NCI-H2227 (cell line): ENCODE measurements at regions not wholly inside any gene's neighbourhood (a gene's known extent, or its start where the extent isn't known, plus 50 kb on each side); places are given as distances from the start of the nearest gene placed in this dataset.
A peak's percentile ranks its signal among the peaks of the same experiment; 100 is the strongest.
"Not testable (repeated sequence)": the region's sequence is repeated elsewhere in the genome, so short reads cannot be mapped to it uniquely, and the experiment has no call there.

Source experiments
- DNase-seq: peaks from one replicate; lab custom pipeline; 2025; ENCODE audit not compliant: unreplicated experiment; lab: John Stamatoyannopoulos, UW

- peak; percentile 74 for DNase-seq
These were observed 81.8 kb upstream of the FAM204A start for GRCh38 chr10:118423800-118424442.

GRCh38 chr10:118422241-118422640, 80.1 kb upstream of the FAM204A start:
- no peak for DNase-seq

GRCh38 chr10:118420049-118420448, 77.9 kb upstream of the FAM204A start:
- DNase-seq: not testable (repeated sequence)

GRCh38 chr10:118412932-118413331, 70.8 kb upstream of the FAM204A start:
- no peak for DNase-seq

- DNase-seq: no peak
These were observed 70.1 kb upstream of the FAM204A start for GRCh38 chr10:118412132-118412760.

GRCh38 chr10:118409295-118409694, 67.2 kb upstream of the FAM204A start:
- no peak for DNase-seq

GRCh38 chr10:118408181-118408580, 66.1 kb upstream of the FAM204A start:
- DNase-seq: no peak

- no peak for DNase-seq
These were observed 65.7 kb upstream of the FAM204A start for GRCh38 chr10:118407777-118408176.

GRCh38 chr10:118407026-118407425, 64.9 kb upstream of the FAM204A start:
- no peak for DNase-seq

- DNase-seq: no peak
These were observed 63.8 kb upstream of the FAM204A start for GRCh38 chr10:118405928-118406327.

GRCh38 chr10:118403967-118404366, 61.8 kb upstream of the FAM204A start:
- no peak for DNase-seq

- no peak for DNase-seq
These were observed 59.6 kb upstream of the FAM204A start for GRCh38 chr10:118401708-118402193.

GRCh38 chr10:118397391-118397790, 55.3 kb upstream of the FAM204A start:
- DNase-seq: no peak

- DNase-seq: no peak
These were observed 53.8 kb upstream of the FAM204A start for GRCh38 chr10:118395947-118396346.

GRCh38 chr10:118394301-118395200, 52.4 kb upstream of the FAM204A start:
- peak; percentile 6 for DNase-seq

GRCh38 chr10:118392761-118393160, 50.6 kb upstream of the FAM204A start:
- DNase-seq: no peak
